ENCODE measurements at regions not wholly inside any gene's neighbourhood (a gene's known extent, or its start where the extent isn't known, plus 50 kb on each side); places are given as distances from the start of the nearest gene placed in this dataset.

DNA sequence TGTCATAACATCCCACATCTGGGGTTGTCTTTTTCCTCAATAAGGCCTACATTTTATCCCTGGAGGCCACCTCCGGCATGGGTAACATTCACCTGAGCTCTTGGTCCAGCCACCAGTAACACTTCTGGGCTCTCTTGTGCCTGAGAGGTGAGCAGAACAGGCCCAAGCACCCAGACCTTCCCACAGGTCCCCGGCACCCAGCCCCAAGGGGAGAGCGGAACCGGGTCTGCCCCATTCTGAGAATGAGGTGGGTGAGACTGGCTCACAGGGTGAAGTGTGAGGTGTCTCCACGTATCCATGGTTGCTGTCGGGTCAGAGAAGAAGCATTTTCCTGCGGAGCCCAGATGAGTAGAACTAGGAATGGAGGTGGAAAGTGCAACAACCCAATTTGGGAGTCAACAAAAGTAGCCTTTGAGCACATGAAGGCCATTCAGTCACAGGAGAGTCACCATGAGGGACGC lies 496.7 kb upstream of the MYT1L start:
- TF ChIP-seq JUND (IDR thresholded peaks at IDR 0.05) (no peak), POLR2A (IDR thresholded peaks at IDR 0.05; ENCODE audit: borderline replicate concordance, extremely low read depth, insufficient read depth, insufficient read length) (no peak), FOSL1 (IDR thresholded peaks at IDR 0.05; ENCODE audit: low read depth) (no peak), POLR2AphosphoS5 (IDR thresholded peaks at IDR 0.05; ENCODE audit: low read depth, low read length) (no peak), RAD21 (IDR thresholded peaks at IDR 0.05; ENCODE audit: low read depth) (no peak), CEBPB (IDR thresholded peaks at IDR 0.05; ENCODE audit: low read depth) (no peak), EZH2phosphoT487 (IDR thresholded peaks at IDR 0.05; ENCODE audit: borderline replicate concordance) (no peak)
- TF ChIP-seq, protein P1, sequence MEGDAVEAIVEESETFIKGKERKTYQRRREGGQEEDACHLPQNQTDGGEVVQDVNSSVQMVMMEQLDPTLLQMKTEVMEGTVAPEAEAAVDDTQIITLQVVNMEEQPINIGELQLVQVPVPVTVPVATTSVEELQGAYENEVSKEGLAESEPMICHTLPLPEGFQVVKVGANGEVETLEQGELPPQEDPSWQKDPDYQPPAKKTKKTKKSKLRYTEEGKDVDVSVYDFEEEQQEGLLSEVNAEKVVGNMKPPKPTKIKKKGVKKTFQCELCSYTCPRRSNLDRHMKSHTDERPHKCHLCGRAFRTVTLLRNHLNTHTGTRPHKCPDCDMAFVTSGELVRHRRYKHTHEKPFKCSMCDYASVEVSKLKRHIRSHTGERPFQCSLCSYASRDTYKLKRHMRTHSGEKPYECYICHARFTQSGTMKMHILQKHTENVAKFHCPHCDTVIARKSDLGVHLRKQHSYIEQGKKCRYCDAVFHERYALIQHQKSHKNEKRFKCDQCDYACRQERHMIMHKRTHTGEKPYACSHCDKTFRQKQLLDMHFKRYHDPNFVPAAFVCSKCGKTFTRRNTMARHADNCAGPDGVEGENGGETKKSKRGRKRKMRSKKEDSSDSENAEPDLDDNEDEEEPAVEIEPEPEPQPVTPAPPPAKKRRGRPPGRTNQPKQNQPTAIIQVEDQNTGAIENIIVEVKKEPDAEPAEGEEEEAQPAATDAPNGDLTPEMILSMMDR (IDR thresholded peaks at IDR 0.05 in 2 of 3, conservative IDR thresholded peaks at IDR 0.05 in 1 of 3; ENCODE audit: borderline replicate concordance in 1 of 3, insufficient read depth in 1 of 3, low read depth in 2 of 3, low read length in 2 of 3) = no peak
- TF ChIP-seq, protein P2, sequence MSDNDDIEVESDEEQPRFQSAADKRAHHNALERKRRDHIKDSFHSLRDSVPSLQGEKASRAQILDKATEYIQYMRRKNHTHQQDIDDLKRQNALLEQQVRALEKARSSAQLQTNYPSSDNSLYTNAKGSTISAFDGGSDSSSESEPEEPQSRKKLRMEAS (IDR thresholded peaks at IDR 0.05) = no peak

All from HCT116 (cell line).